ENCODE measurements at regions not wholly inside any gene's neighbourhood (a gene's known extent, or its start where the extent isn't known, plus 50 kb on each side); places are given as distances from the start of the nearest gene placed in this dataset.

- Histone ChIP-seq H3K27ac (ENCODE audit: low read depth, low read length) (no peak overlapping the region), H3K27me3 (ENCODE audit: control insufficient read depth in 2 of 2, insufficient read depth in 2 of 2, low read length in 2 of 2) (no peaks in the 10 kb centered on the region), H3K36me3 (ENCODE audit: control insufficient read depth in 2 of 3, insufficient read depth in 3 of 3, low read length in 3 of 3) (no peaks in the 10 kb centered on the region), H3K4me1 (ENCODE audit: control insufficient read depth in 2 of 2, insufficient read depth in 2 of 2, low read length in 2 of 2) (no peaks in the 10 kb centered on the region), H3K9me3 (ENCODE audit: control insufficient read depth in 2 of 3, low read length in 3 of 3) (no peaks in the 10 kb centered on the region), H3K4me3 (ENCODE audit: low read length) (no peak overlapping the region)
- peaks cover 2 to 19% (median 7%) of the 10 kb centered on the region in 5 donors for H3K27me3 Mint-ChIP-seq
- H3K36me3 Mint-ChIP-seq, result no peaks in the 10 kb centered on the region
- no peak overlapping the region for H3K4me3 Mint-ChIP-seq
- CTCF ChIA-PET, result no interaction called here
- DNase-seq (no peak), ATAC-seq (no peak)
- H3K27ac Mint-ChIP-seq, result no peak overlapping the region
- intact Hi-C loops (cut with micrococcal nuclease), result no loop called here
- H3K4me1 Mint-ChIP-seq, result peaks cover 0 to 3% (median 0%) of the 10 kb centered on the region in 7 donors
- POLR2A ChIA-PET, result no interaction called here
- peaks cover 0 to 1% (median 0%) of the 10 kb centered on the region in 11 donors for H3K9me3 Mint-ChIP-seq
These were observed 304.3 kb upstream of the NCAM1 start for GRCh38 chr11:112656772-112657428.

DNA sequence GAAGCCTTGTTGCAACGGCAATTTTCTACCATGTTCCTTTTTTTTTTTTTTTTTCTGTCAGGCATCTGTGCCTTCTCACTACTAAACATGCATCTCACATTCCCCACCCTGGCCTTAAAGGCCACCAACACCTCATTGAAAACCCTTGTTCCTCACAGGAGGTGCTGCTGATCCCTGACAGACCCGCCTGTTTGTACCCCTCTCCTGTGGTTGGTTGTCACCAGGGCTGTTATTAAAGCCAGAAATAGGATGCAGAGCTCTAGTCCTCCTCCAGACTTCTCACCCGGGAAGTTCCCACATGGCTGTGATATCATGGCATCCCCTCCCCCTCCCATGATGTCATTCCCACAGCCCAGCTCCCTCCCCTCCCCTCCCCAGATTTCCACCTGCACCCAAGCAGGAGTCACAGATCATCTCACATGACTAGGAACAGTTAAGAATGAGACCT is 302.8 kb upstream of the NCAM1 start:
- Histone ChIP-seq H3K9me3 (ENCODE audit: control insufficient read depth in 2 of 3, low read length in 3 of 3) (no peaks in the 10 kb centered on the region), H3K27ac (ENCODE audit: low read depth, low read length) (no peak overlapping the region), H3K4me3 (ENCODE audit: low read length) (no peak overlapping the region), H3K27me3 (ENCODE audit: control insufficient read depth in 2 of 2, insufficient read depth in 2 of 2, low read length in 2 of 2) (no peaks in the 10 kb centered on the region), H3K36me3 (ENCODE audit: control insufficient read depth in 2 of 3, insufficient read depth in 3 of 3, low read length in 3 of 3) (no peaks in the 10 kb centered on the region), H3K4me1 (ENCODE audit: control insufficient read depth in 2 of 2, insufficient read depth in 2 of 2, low read length in 2 of 2) (no peaks in the 10 kb centered on the region)
- H3K27me3 Mint-ChIP-seq, result peaks cover 2 to 15% (median 7%) of the 10 kb centered on the region in 5 donors
- H3K27ac Mint-ChIP-seq, result no peak overlapping the region
- CTCF ChIA-PET, result no interaction called here
- intact Hi-C loops (cut with micrococcal nuclease), result no loop called here
- H3K4me3 Mint-ChIP-seq, result no peak overlapping the region
- H3K4me1 Mint-ChIP-seq, result peaks cover 0 to 3% (median 0%) of the 10 kb centered on the region in 7 donors
- no peak for ATAC-seq
- no peaks in the 10 kb centered on the region for H3K36me3 Mint-ChIP-seq
- H3K9me3 Mint-ChIP-seq, result peaks cover 0 to 1% (median 0%) of the 10 kb centered on the region in 11 donors
- POLR2A ChIA-PET, result no interaction called here
- DNase-seq, result no peak

- ATAC-seq, result no peak
- peaks cover 0 to 3% (median 0%) of the 10 kb centered on the region in 7 donors for H3K4me1 Mint-ChIP-seq
- no peak overlapping the region for H3K27ac Mint-ChIP-seq
- H3K27me3 ChIP-seq (ENCODE audit: control insufficient read depth in 2 of 2, insufficient read depth in 2 of 2, low read length in 2 of 2), result no peaks in the 10 kb centered on the region
- intact Hi-C loops (cut with micrococcal nuclease), result no loop called here
- no peaks in the 10 kb centered on the region for H3K9me3 Mint-ChIP-seq
- no peaks in the 10 kb centered on the region for H3K9me3 ChIP-seq (ENCODE audit: control insufficient read depth in 2 of 3, low read length in 3 of 3)
- H3K4me3 Mint-ChIP-seq, result no peak overlapping the region
- peaks cover 2 to 9% (median 6%) of the 10 kb centered on the region in 5 donors for H3K27me3 Mint-ChIP-seq
- no peaks in the 10 kb centered on the region for H3K36me3 ChIP-seq (ENCODE audit: control insufficient read depth in 2 of 3, insufficient read depth in 3 of 3, low read length in 3 of 3)
- ChIA-PET POLR2A (no interaction called here), CTCF (no interaction called here)
- no peak overlapping the region for H3K4me3 ChIP-seq (ENCODE audit: low read length)
- H3K36me3 Mint-ChIP-seq, result no peaks in the 10 kb centered on the region
- no peaks in the 10 kb centered on the region for H3K4me1 ChIP-seq (ENCODE audit: control insufficient read depth in 2 of 2, insufficient read depth in 2 of 2, low read length in 2 of 2)
- no peak overlapping the region for H3K27ac ChIP-seq (ENCODE audit: low read depth, low read length)
- no peak for DNase-seq
These were observed 300.1 kb upstream of the NCAM1 start for GRCh38 chr11:112661146-112661545.

DNA sequence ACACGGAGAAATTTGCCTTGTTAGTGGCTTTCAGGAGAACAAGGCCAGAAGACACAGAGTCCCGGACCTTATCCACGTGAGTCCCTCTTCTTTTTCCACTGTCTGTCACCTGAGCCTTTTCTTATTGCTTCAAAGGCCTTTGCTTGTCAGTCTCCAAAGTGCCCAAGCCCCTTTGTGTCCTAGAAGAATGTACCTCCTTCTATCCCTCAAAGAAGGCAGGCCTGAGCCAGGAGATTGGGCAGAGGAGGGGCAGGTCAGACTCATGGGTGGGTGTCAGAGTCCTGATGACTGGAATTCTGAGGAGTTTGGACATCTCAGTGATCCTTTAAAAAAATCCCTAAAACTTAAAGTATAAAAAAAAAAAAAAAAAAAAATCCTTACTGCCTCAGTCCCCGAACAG is 299.6 kb upstream of the NCAM1 start:
- Mint-ChIP-seq H3K27me3 (peaks cover under 1 to 8% (median 2%) of the 10 kb centered on the region in 5 donors), H3K4me3 (no peak overlapping the region), H3K36me3 (no peaks in the 10 kb centered on the region), H3K9me3 (no peaks in the 10 kb centered on the region), H3K27ac (no peak overlapping the region), H3K4me1 (no peaks in the 10 kb centered on the region)
- H3K36me3 ChIP-seq (ENCODE audit: control insufficient read depth in 2 of 3, insufficient read depth in 3 of 3, low read length in 3 of 3), result no peaks in the 10 kb centered on the region
- H3K4me3 ChIP-seq (ENCODE audit: low read length), result no peak overlapping the region
- H3K27ac ChIP-seq (ENCODE audit: low read depth, low read length), result no peak overlapping the region
- H3K9me3 ChIP-seq (ENCODE audit: control insufficient read depth in 2 of 3, low read length in 3 of 3), result no peaks in the 10 kb centered on the region
- ChIA-PET CTCF (no interaction called here), POLR2A (no interaction called here)
- DNase-seq (no peak), ATAC-seq (no peak)
- H3K4me1 ChIP-seq (ENCODE audit: control insufficient read depth in 2 of 2, insufficient read depth in 2 of 2, low read length in 2 of 2), result no peaks in the 10 kb centered on the region
- H3K27me3 ChIP-seq (ENCODE audit: control insufficient read depth in 2 of 2, insufficient read depth in 2 of 2, low read length in 2 of 2), result no peaks in the 10 kb centered on the region
- intact Hi-C loops (cut with micrococcal nuclease), result no loop called here

GRCh38 chr11:112662554-112662953 is 298.7 kb upstream of the NCAM1 start:
- CTCF ChIA-PET, result no interaction called here
- DNase-seq, result no peak
- POLR2A ChIA-PET, result no interaction called here
- Mint-ChIP-seq H3K27ac (no peak overlapping the region), H3K4me3 (no peak overlapping the region), H3K27me3 (peaks cover 0 to 8% (median 1%) of the 10 kb centered on the region in 5 donors), H3K9me3 (no peaks in the 10 kb centered on the region), H3K4me1 (no peaks in the 10 kb centered on the region), H3K36me3 (no peaks in the 10 kb centered on the region)
- Histone ChIP-seq H3K27me3 (ENCODE audit: control insufficient read depth in 2 of 2, insufficient read depth in 2 of 2, low read length in 2 of 2) (no peaks in the 10 kb centered on the region), H3K4me3 (ENCODE audit: low read length) (no peak overlapping the region), H3K36me3 (ENCODE audit: control insufficient read depth in 2 of 3, insufficient read depth in 3 of 3, low read length in 3 of 3) (no peaks in the 10 kb centered on the region), H3K27ac (ENCODE audit: low read depth, low read length) (no peak overlapping the region), H3K4me1 (ENCODE audit: control insufficient read depth in 2 of 2, insufficient read depth in 2 of 2, low read length in 2 of 2) (no peaks in the 10 kb centered on the region), H3K9me3 (ENCODE audit: control insufficient read depth in 2 of 3, low read length in 3 of 3) (no peaks in the 10 kb centered on the region)
- intact Hi-C loops (cut with micrococcal nuclease), result no loop called here
- ATAC-seq, result no peak

DNA sequence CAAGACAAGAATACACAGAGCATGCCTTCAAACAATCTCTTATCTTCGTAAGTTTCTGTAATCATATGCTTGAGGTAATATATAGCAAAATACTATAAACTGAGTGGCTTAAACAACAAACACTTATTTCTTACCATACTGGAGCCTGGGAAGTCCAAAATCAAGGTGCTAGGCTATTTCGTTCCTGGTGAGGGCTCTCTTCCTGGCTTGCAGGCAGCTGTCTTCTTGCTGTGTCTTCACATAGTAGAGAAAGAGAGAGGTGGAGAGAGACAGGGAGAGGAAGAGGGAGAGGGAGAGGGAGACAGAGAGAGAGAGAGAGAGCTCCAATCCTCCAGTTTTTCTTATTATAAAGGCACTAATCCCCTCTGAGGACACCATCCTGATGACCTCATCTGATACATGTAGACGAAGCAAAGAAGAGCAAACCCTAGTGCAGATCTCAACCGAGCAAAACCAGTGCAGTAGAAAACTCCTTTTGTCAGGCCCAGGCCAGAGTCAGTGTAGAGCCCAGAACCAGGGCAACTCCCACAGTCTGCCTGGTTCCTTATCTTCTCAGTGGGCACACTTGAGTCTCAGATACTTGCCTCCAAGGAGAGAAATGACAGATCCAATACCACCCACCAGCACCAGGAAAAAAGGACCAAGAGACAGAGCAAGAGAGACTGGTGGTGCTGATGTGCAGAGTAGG is 297.1 kb upstream of the NCAM1 start:
- H3K4me1 ChIP-seq (ENCODE audit: control insufficient read depth in 2 of 2, insufficient read depth in 2 of 2, low read length in 2 of 2), result no peaks in the 10 kb centered on the region
- Mint-ChIP-seq H3K27ac (no peak overlapping the region), H3K4me1 (no peaks in the 10 kb centered on the region), H3K9me3 (no peaks in the 10 kb centered on the region), H3K36me3 (no peaks in the 10 kb centered on the region), H3K27me3 (peaks cover 0 to 14% (median 0%) of the 10 kb centered on the region in 5 donors), H3K4me3 (no peak overlapping the region)
- ATAC-seq, result no peak
- no peak overlapping the region for H3K4me3 ChIP-seq (ENCODE audit: low read length)
- no peak overlapping the region for H3K27ac ChIP-seq (ENCODE audit: low read depth, low read length)
- POLR2A ChIA-PET, result no interaction called here
- no peaks in the 10 kb centered on the region for H3K27me3 ChIP-seq (ENCODE audit: control insufficient read depth in 2 of 2, insufficient read depth in 2 of 2, low read length in 2 of 2)
- CTCF ChIA-PET, result no interaction called here
- no peak for DNase-seq
- intact Hi-C loops (cut with micrococcal nuclease), result no loop called here
- H3K9me3 ChIP-seq (ENCODE audit: control insufficient read depth in 2 of 3, low read length in 3 of 3), result no peaks in the 10 kb centered on the region
- no peaks in the 10 kb centered on the region for H3K36me3 ChIP-seq (ENCODE audit: control insufficient read depth in 2 of 3, insufficient read depth in 3 of 3, low read length in 3 of 3)

DNA sequence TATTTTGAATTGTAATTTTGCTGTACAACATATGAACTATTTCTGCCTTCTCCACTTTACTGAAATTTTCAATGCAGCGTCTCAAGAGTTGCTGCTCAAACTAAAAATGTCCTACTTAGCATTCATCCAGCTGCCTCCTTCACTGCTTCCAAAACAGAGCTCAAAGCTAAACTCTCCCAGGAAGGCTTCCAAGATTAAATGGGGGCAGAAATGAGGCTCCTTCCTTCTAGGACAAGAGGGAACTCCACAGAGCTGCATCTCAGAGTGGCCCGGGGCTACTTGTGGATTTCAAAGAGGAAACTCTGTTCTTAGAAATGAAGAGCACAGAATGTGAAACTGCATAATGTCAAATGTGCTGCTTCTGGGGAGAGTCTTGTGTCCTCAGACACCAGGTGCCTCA is 295.9 kb upstream of the NCAM1 start:
- ATAC-seq, result no peak
- intact Hi-C loops (cut with micrococcal nuclease), result no loop called here
- CTCF ChIA-PET, result no interaction called here
- POLR2A ChIA-PET, result no interaction called here
- Mint-ChIP-seq H3K27me3 (peaks cover 0 to 18% (median 0%) of the 10 kb centered on the region in 5 donors), H3K4me3 (no peak overlapping the region), H3K4me1 (no peaks in the 10 kb centered on the region), H3K9me3 (no peaks in the 10 kb centered on the region), H3K27ac (no peak overlapping the region), H3K36me3 (no peaks in the 10 kb centered on the region)
- Histone ChIP-seq H3K4me3 (ENCODE audit: low read length) (no peak overlapping the region), H3K9me3 (ENCODE audit: control insufficient read depth in 2 of 3, low read length in 3 of 3) (no peaks in the 10 kb centered on the region), H3K36me3 (ENCODE audit: control insufficient read depth in 2 of 3, insufficient read depth in 3 of 3, low read length in 3 of 3) (no peaks in the 10 kb centered on the region), H3K4me1 (ENCODE audit: control insufficient read depth in 2 of 2, insufficient read depth in 2 of 2, low read length in 2 of 2) (no peaks in the 10 kb centered on the region), H3K27me3 (ENCODE audit: control insufficient read depth in 2 of 2, insufficient read depth in 2 of 2, low read length in 2 of 2) (no peaks in the 10 kb centered on the region), H3K27ac (ENCODE audit: low read depth, low read length) (no peak overlapping the region)
- no peak for DNase-seq
